ENCODE measurements at regions not wholly inside any gene's neighbourhood (a gene's known extent, or its start where the extent isn't known, plus 50 kb on each side); places are given as distances from the start of the nearest gene placed in this dataset.

- no peak overlapping the region for H3K9ac ChIP-seq (ENCODE audit: low read length)
- H3K79me1 ChIP-seq (ENCODE audit: low read length), result no peaks in the 10 kb centered on the region
- WGBS (ENCODE audit: extremely low coverage, insufficient coverage, low lambda C conversion rate), result no CpG with 5 or more reads among the region's 1 CpG
- no peaks in the 10 kb centered on the region for H3K27me3 ChIP-seq (ENCODE audit: insufficient read depth, low read length, poor library complexity)
- H4K5ac ChIP-seq (ENCODE audit: low read length), result no peak overlapping the region
- no peak overlapping the region for H4K8ac ChIP-seq (ENCODE audit: low read depth, low read length)
- no peak overlapping the region for H3K4me2 ChIP-seq (ENCODE audit: low read length)
- no peaks in the 10 kb centered on the region for H3K36me3 ChIP-seq (ENCODE audit: control insufficient read depth, insufficient read depth, low read length)
- H3K27ac ChIP-seq (ENCODE audit: low read depth, low read length), result no peak overlapping the region
- peak; percentile 41 for DNase-seq
- H2BK15ac ChIP-seq (replicated peaks; ENCODE audit: low read depth), result no peak overlapping the region
- no peaks in the 10 kb centered on the region for H3K4me1 ChIP-seq (ENCODE audit: control insufficient read depth, low read depth, low read length)
- no peak overlapping the region for H3K4ac ChIP-seq (ENCODE audit: low read depth, low read length)
- no peak overlapping the region for H2AK5ac ChIP-seq (ENCODE audit: low read length)
- H3K23ac ChIP-seq (ENCODE audit: low read length), result no peak overlapping the region
- H2BK120ac ChIP-seq (ENCODE audit: low read depth, low read length), result no peak overlapping the region
- no peak overlapping the region for H3K4me3 ChIP-seq (ENCODE audit: low read length)
- no peak overlapping the region for H2BK5ac ChIP-seq (ENCODE audit: low read length)
- H3K18ac ChIP-seq (ENCODE audit: low read length), result no peak overlapping the region
- H3K56ac ChIP-seq (ENCODE audit: low read length), result no peak overlapping the region
- H3K79me2 ChIP-seq (ENCODE audit: control insufficient read depth, insufficient read depth, low read length), result no peaks in the 10 kb centered on the region
Observed at GRCh38 chr19:34018546-34018945, 153.8 kb upstream of the LSM14A start.

- no peak overlapping the region for H2AK5ac ChIP-seq (ENCODE audit: low read length)
Observed at GRCh38 chr19:34023381-34023780, 148.9 kb upstream of the LSM14A start.

GRCh38 chr19:34033880-34034279 lies 138.4 kb upstream of the LSM14A start:
- no peak overlapping the region for H4K8ac ChIP-seq (ENCODE audit: low read depth, low read length)
- no peaks in the 10 kb centered on the region for H3K79me1 ChIP-seq (ENCODE audit: low read length)

More at GRCh38 chr19:34023381-34023780, 148.9 kb upstream of the LSM14A start:
- Histone ChIP-seq H3K4ac (ENCODE audit: low read depth, low read length) (no peak overlapping the region), H3K56ac (ENCODE audit: low read length) (no peak overlapping the region), H4K8ac (ENCODE audit: low read depth, low read length) (no peak overlapping the region), H3K36me3 (ENCODE audit: control insufficient read depth, insufficient read depth, low read length) (no peaks in the 10 kb centered on the region), H3K9ac (ENCODE audit: low read length) (no peak overlapping the region), H3K27ac (ENCODE audit: low read depth, low read length) (no peak overlapping the region), H2BK15ac (replicated peaks; ENCODE audit: low read depth) (no peak overlapping the region), H2BK120ac (ENCODE audit: low read depth, low read length) (no peak overlapping the region), H3K79me2 (ENCODE audit: control insufficient read depth, insufficient read depth, low read length) (no peaks in the 10 kb centered on the region), H2BK5ac (ENCODE audit: low read length) (no peak overlapping the region), H3K4me1 (ENCODE audit: control insufficient read depth, low read depth, low read length) (no peaks in the 10 kb centered on the region), H3K4me3 (ENCODE audit: low read length) (no peak overlapping the region), H3K27me3 (ENCODE audit: insufficient read depth, low read length, poor library complexity) (no peaks in the 10 kb centered on the region), H3K4me2 (ENCODE audit: low read length) (no peak overlapping the region), H3K79me1 (ENCODE audit: low read length) (no peaks in the 10 kb centered on the region), H3K18ac (ENCODE audit: low read length) (no peak overlapping the region), H4K5ac (ENCODE audit: low read length) (no peak overlapping the region), H3K23ac (ENCODE audit: low read length) (no peak overlapping the region)
- WGBS (ENCODE audit: extremely low coverage, insufficient coverage, low lambda C conversion rate), result no CpG with 5 or more reads among the region's 5 CpGs
- no peak for DNase-seq

GRCh38 chr19:34034318-34034846 lies 137.9 kb upstream of the LSM14A start:
- Histone ChIP-seq H2BK15ac (replicated peaks; ENCODE audit: low read depth) (no peak overlapping the region), H4K8ac (ENCODE audit: low read depth, low read length) (no peak overlapping the region), H3K56ac (ENCODE audit: low read length) (no peak overlapping the region), H4K5ac (ENCODE audit: low read length) (no peak overlapping the region), H2BK5ac (ENCODE audit: low read length) (no peak overlapping the region), H3K79me1 (ENCODE audit: low read length) (no peaks in the 10 kb centered on the region), H3K4me1 (ENCODE audit: control insufficient read depth, low read depth, low read length) (no peaks in the 10 kb centered on the region), H3K18ac (ENCODE audit: low read length) (no peak overlapping the region), H2BK120ac (ENCODE audit: low read depth, low read length) (no peak overlapping the region), H2AK5ac (ENCODE audit: low read length) (no peak overlapping the region), H3K27ac (ENCODE audit: low read depth, low read length) (no peak overlapping the region), H3K4me2 (ENCODE audit: low read length) (no peak overlapping the region), H3K23ac (ENCODE audit: low read length) (no peak overlapping the region), H3K27me3 (ENCODE audit: insufficient read depth, low read length, poor library complexity) (no peaks in the 10 kb centered on the region), H3K36me3 (ENCODE audit: control insufficient read depth, insufficient read depth, low read length) (no peaks in the 10 kb centered on the region), H3K4me3 (ENCODE audit: low read length) (no peak overlapping the region), H3K4ac (ENCODE audit: low read depth, low read length) (no peak overlapping the region), H3K79me2 (ENCODE audit: control insufficient read depth, insufficient read depth, low read length) (no peaks in the 10 kb centered on the region), H3K9ac (ENCODE audit: low read length) (no peak overlapping the region)
- no CpG with 5 or more reads among the region's 2 CpGs for WGBS (ENCODE audit: extremely low coverage, insufficient coverage, low lambda C conversion rate)
- DNase-seq, result no peak

More at GRCh38 chr19:34033880-34034279, 138.4 kb upstream of the LSM14A start:
- Histone ChIP-seq H3K4me1 (ENCODE audit: control insufficient read depth, low read depth, low read length) (no peaks in the 10 kb centered on the region), H3K27ac (ENCODE audit: low read depth, low read length) (no peak overlapping the region), H3K27me3 (ENCODE audit: insufficient read depth, low read length, poor library complexity) (no peaks in the 10 kb centered on the region), H3K23ac (ENCODE audit: low read length) (no peak overlapping the region), H3K79me2 (ENCODE audit: control insufficient read depth, insufficient read depth, low read length) (no peaks in the 10 kb centered on the region), H3K4me3 (ENCODE audit: low read length) (no peak overlapping the region), H2BK5ac (ENCODE audit: low read length) (no peak overlapping the region), H4K5ac (ENCODE audit: low read length) (no peak overlapping the region), H3K4me2 (ENCODE audit: low read length) (no peak overlapping the region), H3K4ac (ENCODE audit: low read depth, low read length) (no peak overlapping the region), H2BK120ac (ENCODE audit: low read depth, low read length) (no peak overlapping the region), H3K56ac (ENCODE audit: low read length) (no peak overlapping the region), H3K18ac (ENCODE audit: low read length) (no peak overlapping the region), H2AK5ac (ENCODE audit: low read length) (no peak overlapping the region), H3K9ac (ENCODE audit: low read length) (no peak overlapping the region), H2BK15ac (replicated peaks; ENCODE audit: low read depth) (no peak overlapping the region), H3K36me3 (ENCODE audit: control insufficient read depth, insufficient read depth, low read length) (no peaks in the 10 kb centered on the region)
- WGBS (ENCODE audit: extremely low coverage, insufficient coverage, low lambda C conversion rate), result no CpG with 5 or more reads among the region's 3 CpGs
- DNase-seq, result no peak

- Histone ChIP-seq H2BK5ac (ENCODE audit: low read length) (no peak overlapping the region), H3K56ac (ENCODE audit: low read length) (no peak overlapping the region), H3K4ac (ENCODE audit: low read depth, low read length) (no peak overlapping the region), H3K4me2 (ENCODE audit: low read length) (no peak overlapping the region), H3K23ac (ENCODE audit: low read length) (no peak overlapping the region), H3K4me3 (ENCODE audit: low read length) (no peak overlapping the region), H3K4me1 (ENCODE audit: control insufficient read depth, low read depth, low read length) (no peaks in the 10 kb centered on the region), H4K5ac (ENCODE audit: low read length) (no peak overlapping the region), H2BK120ac (ENCODE audit: low read depth, low read length) (no peak overlapping the region), H4K8ac (ENCODE audit: low read depth, low read length) (no peak overlapping the region), H3K36me3 (ENCODE audit: control insufficient read depth, insufficient read depth, low read length) (no peaks in the 10 kb centered on the region), H3K9ac (ENCODE audit: low read length) (no peak overlapping the region), H3K27ac (ENCODE audit: low read depth, low read length) (no peak overlapping the region), H3K27me3 (ENCODE audit: insufficient read depth, low read length, poor library complexity) (no peaks in the 10 kb centered on the region), H2AK5ac (ENCODE audit: low read length) (no peak overlapping the region), H3K79me2 (ENCODE audit: control insufficient read depth, insufficient read depth, low read length) (no peaks in the 10 kb centered on the region), H3K18ac (ENCODE audit: low read length) (no peak overlapping the region), H3K79me1 (ENCODE audit: low read length) (no peaks in the 10 kb centered on the region), H2BK15ac (replicated peaks; ENCODE audit: low read depth) (no peak overlapping the region)
- DNase-seq, result peak; percentile 67
- no CpG with 5 or more reads among the region's 15 CpGs for WGBS (ENCODE audit: extremely low coverage, insufficient coverage, low lambda C conversion rate)
Observed at GRCh38 chr19:34041925-34042521, 130.3 kb upstream of the LSM14A start.

- Histone ChIP-seq H3K9ac (ENCODE audit: low read length) (no peak overlapping the region), H3K4me1 (ENCODE audit: control insufficient read depth, low read depth, low read length) (no peaks in the 10 kb centered on the region), H2BK120ac (ENCODE audit: low read depth, low read length) (no peak overlapping the region), H3K79me1 (ENCODE audit: low read length) (no peaks in the 10 kb centered on the region), H3K79me2 (ENCODE audit: control insufficient read depth, insufficient read depth, low read length) (no peaks in the 10 kb centered on the region), H3K18ac (ENCODE audit: low read length) (no peak overlapping the region), H3K27ac (ENCODE audit: low read depth, low read length) (peak overlapping the region; percentile 49), H2BK5ac (ENCODE audit: low read length) (no peak overlapping the region), H3K27me3 (ENCODE audit: insufficient read depth, low read length, poor library complexity) (no peaks in the 10 kb centered on the region), H2BK15ac (replicated peaks; ENCODE audit: low read depth) (no peak overlapping the region), H4K5ac (ENCODE audit: low read length) (no peak overlapping the region), H3K36me3 (ENCODE audit: control insufficient read depth, insufficient read depth, low read length) (no peaks in the 10 kb centered on the region), H3K23ac (ENCODE audit: low read length) (no peak overlapping the region), H2AK5ac (ENCODE audit: low read length) (no peak overlapping the region), H4K8ac (ENCODE audit: low read depth, low read length) (no peak overlapping the region), H3K56ac (ENCODE audit: low read length) (no peak overlapping the region), H3K4me3 (ENCODE audit: low read length) (no peak overlapping the region), H3K4ac (ENCODE audit: low read depth, low read length) (no peak overlapping the region), H3K4me2 (ENCODE audit: low read length) (no peak overlapping the region)
- WGBS (ENCODE audit: extremely low coverage, insufficient coverage, low lambda C conversion rate), result no CpG with 5 or more reads among the region's 2 CpGs
- peak; percentile 79 for DNase-seq
Observed at GRCh38 chr19:34044021-34044420, 128.3 kb upstream of the LSM14A start.
